ENCODE measurements at regions not wholly inside any gene's neighbourhood (a gene's known extent, or its start where the extent isn't known, plus 50 kb on each side); places are given as distances from the start of the nearest gene placed in this dataset.
"Not testable (repeated sequence)": the region's sequence is repeated elsewhere in the genome, so short reads cannot be mapped to it uniquely, and the experiment has no call there.

DNA sequence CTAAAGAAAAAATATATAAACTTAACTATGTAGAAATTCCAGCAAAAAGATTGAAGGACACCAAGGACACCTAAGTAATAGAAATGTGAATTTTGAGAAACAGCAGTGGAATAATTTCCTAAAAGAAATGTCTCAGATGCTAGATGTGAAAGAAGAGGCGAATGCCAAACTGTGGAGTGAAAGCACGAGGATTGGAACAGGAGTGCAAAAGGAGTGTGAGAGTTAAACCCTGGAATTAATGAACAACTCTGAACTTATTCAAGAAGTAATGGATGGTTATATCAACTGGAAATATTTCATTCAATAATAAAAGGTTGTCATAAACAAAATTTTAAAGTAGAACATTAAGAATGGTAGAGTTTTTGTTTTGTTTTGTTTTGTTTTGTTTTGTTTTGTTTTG, 78.5 kb upstream of the SGIP1 start:
- no peak for DNase-seq (ENCODE audit: low read depth)

DNA sequence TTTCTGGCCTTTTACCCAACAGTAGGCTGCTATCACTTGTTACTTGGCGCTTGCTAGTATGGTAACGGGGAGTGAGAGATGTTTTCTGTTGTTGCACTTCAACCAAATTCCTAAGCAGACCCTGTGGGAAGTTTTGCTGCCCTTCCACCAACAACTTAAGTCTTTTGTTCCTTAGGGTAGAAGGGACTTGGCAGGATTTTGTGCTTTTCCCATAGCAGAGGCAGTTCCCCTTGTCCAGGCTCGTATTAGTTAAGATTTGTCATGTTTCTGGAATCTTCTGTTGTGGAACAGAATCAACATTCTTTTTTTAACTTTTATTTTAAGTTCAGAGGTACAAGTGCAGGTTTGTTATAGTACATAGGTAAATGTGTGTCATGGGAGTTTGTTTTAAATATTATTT, 73.2 kb upstream of the SGIP1 start:
- TF ChIP-seq, protein P1, sequence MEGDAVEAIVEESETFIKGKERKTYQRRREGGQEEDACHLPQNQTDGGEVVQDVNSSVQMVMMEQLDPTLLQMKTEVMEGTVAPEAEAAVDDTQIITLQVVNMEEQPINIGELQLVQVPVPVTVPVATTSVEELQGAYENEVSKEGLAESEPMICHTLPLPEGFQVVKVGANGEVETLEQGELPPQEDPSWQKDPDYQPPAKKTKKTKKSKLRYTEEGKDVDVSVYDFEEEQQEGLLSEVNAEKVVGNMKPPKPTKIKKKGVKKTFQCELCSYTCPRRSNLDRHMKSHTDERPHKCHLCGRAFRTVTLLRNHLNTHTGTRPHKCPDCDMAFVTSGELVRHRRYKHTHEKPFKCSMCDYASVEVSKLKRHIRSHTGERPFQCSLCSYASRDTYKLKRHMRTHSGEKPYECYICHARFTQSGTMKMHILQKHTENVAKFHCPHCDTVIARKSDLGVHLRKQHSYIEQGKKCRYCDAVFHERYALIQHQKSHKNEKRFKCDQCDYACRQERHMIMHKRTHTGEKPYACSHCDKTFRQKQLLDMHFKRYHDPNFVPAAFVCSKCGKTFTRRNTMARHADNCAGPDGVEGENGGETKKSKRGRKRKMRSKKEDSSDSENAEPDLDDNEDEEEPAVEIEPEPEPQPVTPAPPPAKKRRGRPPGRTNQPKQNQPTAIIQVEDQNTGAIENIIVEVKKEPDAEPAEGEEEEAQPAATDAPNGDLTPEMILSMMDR (conservative IDR thresholded peaks at IDR 0.05; ENCODE audit: low read depth, low read length), result no peak
- no peak for DNase-seq (ENCODE audit: low read depth)
- no peak overlapping the region for H3K4me3 ChIP-seq (ENCODE audit: low read depth, low read length)

More for the DNA sequence above, 78.5 kb upstream of the SGIP1 start:
- no peak overlapping the region for H3K4me3 ChIP-seq (ENCODE audit: low read depth, low read length)
- TF ChIP-seq, protein P1 (conservative IDR thresholded peaks at IDR 0.05; ENCODE audit: low read depth, low read length), result no peak

DNA sequence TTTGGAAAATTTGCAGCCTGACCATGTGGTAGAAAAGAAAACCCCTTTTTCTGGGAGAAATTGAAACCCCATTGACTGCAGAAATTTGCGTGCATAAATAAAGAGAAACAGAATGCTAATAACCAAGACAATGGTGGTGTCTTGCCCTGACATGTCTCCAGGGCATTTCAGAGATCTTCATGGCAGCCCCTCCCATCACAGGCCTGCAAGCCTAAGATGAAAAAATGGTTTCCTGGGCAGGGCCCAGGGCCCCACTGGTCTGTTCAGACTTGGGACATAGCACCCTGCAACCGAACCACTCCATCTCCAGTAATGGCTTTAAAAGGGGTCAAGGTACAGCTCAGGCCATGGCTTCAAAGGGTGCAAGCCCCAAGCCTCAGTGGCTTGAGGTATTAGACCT, 71.6 kb upstream of the SGIP1 start:
- H3K4me3 ChIP-seq (ENCODE audit: low read depth, low read length), result no peak overlapping the region
- no peak for DNase-seq (ENCODE audit: low read depth)
- TF ChIP-seq, protein P1 (conservative IDR thresholded peaks at IDR 0.05; ENCODE audit: low read depth, low read length), result no peak

DNA sequence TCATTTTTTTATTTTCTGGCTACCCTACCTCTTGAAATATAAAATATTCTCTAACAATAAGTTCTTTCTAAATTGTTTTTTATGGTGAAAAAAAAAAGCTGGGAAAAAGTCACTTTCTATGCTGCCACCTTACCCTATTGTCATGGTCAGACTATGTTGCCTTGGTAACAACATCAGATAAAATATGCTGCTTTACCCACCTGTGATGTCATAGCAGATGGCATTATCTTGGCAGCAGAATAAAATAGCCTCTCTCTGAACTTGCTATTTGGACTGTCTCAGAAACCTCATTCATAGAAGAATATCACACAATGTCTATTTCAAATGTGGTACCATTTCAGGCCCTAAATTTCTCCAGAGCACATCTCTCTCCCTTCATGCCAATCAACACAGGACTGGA, 69.6 kb upstream of the SGIP1 start:
- DNase-seq (ENCODE audit: low read depth), result no peak
- TF ChIP-seq, protein P1 (conservative IDR thresholded peaks at IDR 0.05; ENCODE audit: low read depth, low read length), result no peak
- H3K4me3 ChIP-seq (ENCODE audit: low read depth, low read length), result no peak overlapping the region

DNA sequence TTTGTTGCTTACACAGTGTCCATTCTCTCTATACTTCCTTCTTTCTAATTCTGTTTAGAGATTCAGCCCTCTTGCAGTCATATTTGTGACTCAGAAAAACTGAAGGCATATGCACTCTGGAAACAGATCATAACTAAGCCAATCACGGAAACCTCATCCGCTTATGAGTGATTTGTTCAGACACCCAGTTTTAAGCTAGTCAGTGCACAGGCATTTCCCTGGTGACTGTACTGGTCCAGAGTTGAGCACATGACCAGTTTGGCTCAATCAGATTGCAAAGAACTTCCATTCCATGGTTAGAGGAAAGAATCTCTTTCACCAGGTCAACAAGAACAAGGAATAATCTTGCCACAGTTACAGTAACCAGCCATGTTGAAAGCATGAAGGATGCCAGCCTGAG, 69.2 kb upstream of the SGIP1 start:
- H3K4me3 ChIP-seq (ENCODE audit: low read depth, low read length), result no peak overlapping the region
- TF ChIP-seq, protein P1 (conservative IDR thresholded peaks at IDR 0.05; ENCODE audit: low read depth, low read length), result no peak
- DNase-seq (ENCODE audit: low read depth), result peak; percentile 97

DNA sequence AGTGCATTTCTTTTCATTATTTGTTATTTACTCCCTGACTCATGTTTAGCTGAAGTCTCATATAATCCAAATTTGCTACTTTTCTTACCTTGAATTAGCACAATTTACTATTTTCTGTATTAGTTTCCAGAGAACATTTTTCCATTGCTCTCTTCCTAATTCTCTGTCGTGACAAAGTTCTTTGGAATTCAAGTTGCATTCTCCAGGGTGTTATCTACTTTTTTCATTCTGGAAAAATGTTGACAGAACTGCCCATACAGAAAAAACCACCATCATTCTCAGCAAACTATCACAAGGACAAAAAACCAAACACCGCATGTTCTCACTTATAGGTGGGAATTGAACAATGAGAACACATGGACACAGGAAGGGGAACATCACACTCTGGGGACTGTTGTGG, 67.3 kb upstream of the SGIP1 start:
- not testable (repeated sequence) for H3K4me3 ChIP-seq (ENCODE audit: low read depth, low read length)
- peak; percentile 71 for DNase-seq (ENCODE audit: low read depth)

DNA sequence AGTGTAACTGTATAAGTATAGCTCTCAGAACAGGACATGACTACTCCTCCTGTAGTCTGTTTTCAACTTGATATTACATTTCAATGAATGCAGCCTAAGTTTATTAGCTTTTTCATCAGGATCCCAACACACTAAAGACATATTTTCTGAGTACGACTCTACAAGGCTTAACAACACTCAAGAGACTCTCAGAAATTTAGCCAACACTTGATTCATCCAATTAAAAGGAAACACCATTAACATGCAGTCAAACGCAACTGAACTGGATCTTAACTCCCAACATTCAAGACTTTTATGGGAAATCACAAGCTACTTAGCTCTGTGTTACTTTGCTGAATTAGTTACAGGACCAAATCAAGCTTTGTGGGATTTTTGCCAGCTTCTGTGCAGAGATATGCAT, 65.2 kb upstream of the SGIP1 start:
- DNase-seq (ENCODE audit: low read depth), result no peak
- TF ChIP-seq, protein P1 (conservative IDR thresholded peaks at IDR 0.05; ENCODE audit: low read depth, low read length), result no peak
- H3K4me3 ChIP-seq (ENCODE audit: low read depth, low read length), result no peak overlapping the region

DNA sequence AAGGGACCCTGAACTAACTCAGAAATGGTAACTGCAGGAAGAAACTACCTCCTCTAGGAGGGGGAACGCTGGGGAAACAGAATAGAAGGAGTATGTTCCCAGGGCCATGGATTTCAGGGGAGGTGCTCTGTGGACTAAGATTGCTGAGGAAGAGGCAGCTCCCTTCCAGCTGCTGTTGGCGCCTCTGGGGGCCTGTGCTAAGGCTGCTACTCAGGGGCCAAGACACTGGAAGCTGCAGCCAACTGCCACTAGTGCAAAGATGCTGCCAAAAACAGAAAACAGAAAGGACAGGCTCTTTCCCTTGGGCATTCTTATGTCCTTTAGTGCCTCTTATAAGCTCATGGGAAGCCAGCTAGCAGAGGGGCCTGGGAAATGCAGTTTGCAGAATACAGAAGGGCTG, 58.0 kb upstream of the SGIP1 start:
- DNase-seq (ENCODE audit: low read depth), result no peak
- TF ChIP-seq, protein P1 (conservative IDR thresholded peaks at IDR 0.05; ENCODE audit: low read depth, low read length), result no peak

More for the DNA sequence above, 58.0 kb upstream of the SGIP1 start:
- H3K4me3 ChIP-seq (ENCODE audit: low read depth, low read length), result no peak overlapping the region
